NCI-H2227 (cell line): ENCODE measurements at regions not wholly inside any gene's neighbourhood (a gene's known extent, or its start where the extent isn't known, plus 50 kb on each side); places are given as distances from the start of the nearest gene placed in this dataset.

Experiments
- DNase-seq: peaks from one replicate; lab custom pipeline; 2025; ENCODE audit not compliant: unreplicated experiment; lab: John Stamatoyannopoulos, UW

GRCh38 chr16:86209202-86209601 is 301.1 kb upstream of the FOXF1 start:
- no peak for DNase-seq

DNA sequence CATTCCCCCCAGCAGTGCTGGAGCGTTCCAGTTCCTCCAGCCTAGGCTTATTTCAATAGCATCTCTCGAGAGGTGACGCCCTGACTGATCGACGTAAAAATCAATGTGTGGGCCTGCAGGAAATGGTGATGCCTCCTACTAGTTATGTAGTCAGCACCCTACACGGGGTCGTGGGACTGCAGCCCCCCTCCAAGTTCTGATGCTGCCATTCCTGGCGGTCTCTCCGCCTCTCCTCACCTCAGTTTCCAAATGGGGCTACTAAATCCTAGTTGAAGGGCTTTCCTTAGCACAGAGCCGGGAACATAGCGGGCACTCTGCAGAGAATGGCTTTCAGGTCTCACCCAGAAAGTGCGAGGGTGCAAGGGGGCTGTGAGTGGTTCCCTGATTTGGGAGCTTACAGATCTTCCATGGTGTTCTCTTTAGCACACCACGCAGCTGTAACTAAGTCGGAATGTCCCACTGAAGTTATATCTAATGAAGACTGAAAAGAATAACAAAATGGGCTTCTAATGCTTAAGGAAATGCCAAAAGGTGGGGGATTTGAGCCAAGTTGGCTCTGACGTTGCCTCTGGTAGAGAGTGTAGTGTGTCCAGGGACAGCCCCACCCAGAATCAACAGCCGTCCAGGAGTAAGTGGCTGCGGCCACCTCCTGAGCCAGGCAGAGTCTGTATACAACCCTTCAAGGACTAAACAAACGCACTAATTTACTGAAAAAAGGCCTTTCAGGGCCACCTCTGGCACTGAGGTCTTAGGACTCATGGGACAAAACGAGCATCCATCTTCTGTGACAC is 299.7 kb upstream of the FOXF1 start:
- no peak for DNase-seq

- no peak for DNase-seq
Measured at GRCh38 chr16:86211265-86211664, 299.1 kb upstream of the FOXF1 start.

GRCh38 chr16:86211800-86212199 is 298.5 kb upstream of the FOXF1 start:
- no peak for DNase-seq

DNA sequence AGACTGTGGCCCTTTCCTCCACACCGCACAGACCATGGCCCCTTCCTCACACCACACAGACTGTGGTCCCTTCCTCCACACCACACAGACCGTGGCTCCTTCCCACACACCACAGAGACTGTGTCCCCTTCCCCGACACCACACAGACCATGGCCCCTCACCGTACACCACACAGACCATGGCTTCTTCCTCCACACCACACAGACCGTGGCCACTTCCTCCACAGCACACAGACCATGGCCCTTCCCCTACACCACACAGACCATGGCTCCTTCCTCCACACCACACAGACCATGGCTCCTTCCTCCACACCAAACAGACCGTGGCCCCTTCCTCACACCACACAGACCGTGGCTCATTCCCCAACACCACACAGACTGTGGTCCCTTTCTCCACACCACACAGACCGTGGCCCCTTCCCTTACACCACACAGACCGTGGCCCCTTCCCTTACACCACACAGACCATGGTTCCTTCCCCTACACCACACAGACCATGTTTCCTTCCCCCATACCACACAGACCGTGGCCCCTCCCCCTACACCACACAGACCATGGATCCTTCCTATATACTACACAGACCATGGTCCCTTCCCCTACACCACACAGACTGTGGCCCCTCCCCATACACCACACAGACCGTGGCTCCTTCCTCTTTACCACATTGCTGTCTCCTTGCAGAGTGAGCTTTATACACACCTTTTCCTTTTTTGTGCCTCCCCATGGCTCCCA is 297.5 kb upstream of the FOXF1 start:
- no peak for DNase-seq

- DNase-seq, result no peak
Measured at GRCh38 chr16:86213437-86214205, 296.7 kb upstream of the FOXF1 start.

GRCh38 chr16:86214326-86215232 is 295.7 kb upstream of the FOXF1 start:
- no peak for DNase-seq

DNA sequence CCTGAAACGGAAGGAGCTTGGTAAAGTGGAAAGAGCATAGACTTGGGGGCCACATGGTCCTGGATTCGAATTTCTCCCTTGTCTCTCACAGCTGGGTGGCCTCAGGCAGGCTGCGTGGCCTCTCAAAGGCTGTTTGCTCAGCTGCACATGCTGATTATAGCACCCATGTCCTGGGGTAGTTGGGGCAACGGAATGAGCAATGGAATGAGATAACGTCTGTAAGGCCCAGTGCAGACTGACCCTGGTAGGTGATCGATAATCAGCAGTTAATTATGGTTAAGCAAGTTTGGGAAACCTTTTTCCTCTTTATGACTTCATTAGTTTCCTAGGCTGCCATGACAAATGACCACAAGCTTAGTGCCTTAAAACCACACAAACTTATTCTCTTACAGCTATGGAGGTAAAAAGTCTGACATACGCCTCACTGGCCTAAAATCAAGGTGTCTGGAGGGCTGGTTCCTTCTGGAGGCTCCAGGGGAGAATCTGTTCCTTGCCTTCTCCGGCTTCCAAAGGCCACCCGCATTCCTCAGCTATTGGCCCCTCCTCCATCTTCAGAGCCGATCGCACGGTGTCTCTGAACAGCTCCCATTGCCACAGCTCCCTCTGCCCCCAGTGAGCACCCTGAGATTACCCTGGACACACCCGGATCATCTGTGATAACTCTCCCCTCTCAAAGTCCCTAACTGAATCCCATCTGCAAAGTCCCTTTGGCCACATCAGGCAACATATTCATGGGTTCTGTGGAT is 294.9 kb upstream of the FOXF1 start:
- no peak for DNase-seq

GRCh38 chr16:86215979-86216585 is 294.2 kb upstream of the FOXF1 start:
- DNase-seq, result no peak

GRCh38 chr16:86216591-86216990 is 293.7 kb upstream of the FOXF1 start:
- no peak for DNase-seq

GRCh38 chr16:86217001-86217890 is 293.1 kb upstream of the FOXF1 start:
- no peak for DNase-seq

GRCh38 chr16:86217891-86218270 is 292.4 kb upstream of the FOXF1 start:
- DNase-seq, result no peak

DNA sequence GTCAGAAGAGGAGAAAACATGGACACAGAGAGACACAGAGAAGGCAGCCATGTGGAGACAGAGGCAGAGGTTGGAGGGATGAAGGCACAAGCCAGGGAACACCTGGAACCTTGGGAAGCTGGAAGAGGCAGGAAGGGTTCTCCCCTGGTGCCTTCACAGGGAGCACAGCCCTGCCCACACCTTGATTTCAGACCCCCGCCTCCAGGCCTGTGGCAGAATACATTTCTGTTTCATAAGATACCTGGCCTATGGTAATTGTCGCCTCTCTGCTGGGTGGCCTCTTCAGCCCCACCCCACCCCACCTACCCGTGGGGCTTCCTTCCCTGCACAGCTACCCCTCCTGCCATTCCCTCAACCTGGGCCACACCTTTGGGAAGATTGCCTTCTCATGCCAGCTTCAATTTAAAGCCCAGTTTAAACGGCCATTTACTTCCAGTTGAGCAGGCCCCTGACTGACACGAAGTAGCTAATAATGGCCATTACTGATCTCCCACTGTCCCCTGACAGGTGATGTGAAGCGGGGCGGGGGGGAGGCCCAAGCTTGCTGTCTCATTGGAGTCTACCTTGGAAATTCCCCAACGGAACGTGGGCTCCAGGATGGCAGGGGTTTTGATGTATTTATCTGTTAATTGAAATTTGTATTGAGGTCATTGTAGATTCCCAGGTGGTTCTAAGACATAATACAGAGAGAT is 291.7 kb upstream of the FOXF1 start:
- DNase-seq, result no peak

DNA sequence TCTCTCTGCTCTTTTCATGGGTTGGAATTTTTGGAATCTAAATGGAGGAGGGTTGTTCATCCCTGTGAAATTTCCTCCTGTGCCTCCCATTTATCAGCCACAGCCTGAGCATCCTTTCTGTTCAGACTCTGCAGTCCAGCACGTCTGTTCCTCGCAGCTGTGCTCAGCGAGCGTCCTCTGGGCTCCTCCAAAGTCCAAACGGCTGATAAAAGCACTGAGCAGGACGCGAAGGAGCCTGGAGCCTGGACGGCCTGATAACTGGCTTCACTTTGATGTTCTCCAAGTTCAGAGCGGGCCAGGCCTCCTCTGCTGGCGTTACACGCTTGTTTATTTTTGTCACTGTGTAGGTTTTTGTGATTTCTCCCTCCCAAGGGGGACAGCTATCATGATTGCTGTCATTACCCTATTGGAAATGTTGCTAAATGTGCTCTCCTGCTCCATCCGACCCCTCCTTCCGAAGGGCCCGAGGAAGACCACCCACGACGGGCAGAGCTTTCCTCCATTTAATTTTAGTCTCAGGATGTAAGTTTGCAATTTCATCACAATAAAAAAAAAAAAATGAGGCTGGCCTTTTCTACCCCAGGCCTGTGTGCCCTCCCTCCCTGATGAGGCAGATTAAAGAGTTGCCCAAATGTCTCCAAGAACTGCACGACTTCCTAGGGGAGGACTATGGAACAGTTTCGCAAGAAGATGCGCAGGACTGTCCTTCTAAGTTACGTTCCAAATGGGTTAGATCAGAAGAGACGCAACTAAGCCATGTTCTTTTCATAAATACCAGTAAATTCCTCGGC is 290.5 kb upstream of the FOXF1 start:
- no peak for DNase-seq

DNA sequence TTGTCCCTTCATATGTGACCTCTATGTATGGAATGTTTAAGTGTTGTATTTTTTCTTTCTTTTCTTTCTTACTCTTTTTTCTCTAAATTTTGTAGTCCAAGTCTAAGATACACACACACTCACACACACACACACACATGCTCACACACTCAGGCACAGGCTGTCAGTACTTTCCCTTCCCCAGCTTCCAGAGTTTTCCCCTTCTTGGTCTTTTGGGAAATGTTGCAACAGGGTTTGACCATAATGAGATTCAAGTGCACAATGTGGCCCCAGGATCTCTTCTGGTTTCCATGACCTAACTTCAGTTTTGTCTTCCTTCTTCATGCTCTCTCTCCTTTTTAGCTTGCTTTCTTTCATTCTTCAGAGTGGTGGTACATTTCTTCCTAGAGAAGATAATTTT is 289.8 kb upstream of the FOXF1 start:
- no peak for DNase-seq

- DNase-seq, result no peak
Measured at GRCh38 chr16:86221085-86221484, 289.2 kb upstream of the FOXF1 start.

DNA sequence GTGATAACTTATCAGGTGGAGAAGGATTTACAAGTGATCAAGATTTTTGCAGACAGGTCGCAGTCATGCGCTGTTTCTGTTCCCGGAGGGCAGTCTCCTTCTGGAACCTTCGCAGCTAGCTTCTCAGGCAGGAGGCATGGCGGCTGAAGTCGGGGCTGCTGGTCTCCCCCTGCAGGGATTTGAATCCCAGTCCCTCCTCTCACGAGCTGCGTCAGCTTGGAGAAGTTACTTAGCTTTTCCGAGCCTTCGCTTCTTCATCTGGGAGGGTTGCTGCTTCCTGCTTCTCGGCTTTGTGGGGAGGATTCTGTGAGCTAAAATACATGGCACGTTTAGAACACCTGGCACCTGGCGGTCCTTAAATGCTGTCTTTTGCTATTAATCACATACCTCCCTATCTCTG is 287.8 kb upstream of the FOXF1 start:
- no peak for DNase-seq
